ENCODE measurements at regions not wholly inside any gene's neighbourhood (a gene's known extent, or its start where the extent isn't known, plus 50 kb on each side); places are given as distances from the start of the nearest gene placed in this dataset.

DNA sequence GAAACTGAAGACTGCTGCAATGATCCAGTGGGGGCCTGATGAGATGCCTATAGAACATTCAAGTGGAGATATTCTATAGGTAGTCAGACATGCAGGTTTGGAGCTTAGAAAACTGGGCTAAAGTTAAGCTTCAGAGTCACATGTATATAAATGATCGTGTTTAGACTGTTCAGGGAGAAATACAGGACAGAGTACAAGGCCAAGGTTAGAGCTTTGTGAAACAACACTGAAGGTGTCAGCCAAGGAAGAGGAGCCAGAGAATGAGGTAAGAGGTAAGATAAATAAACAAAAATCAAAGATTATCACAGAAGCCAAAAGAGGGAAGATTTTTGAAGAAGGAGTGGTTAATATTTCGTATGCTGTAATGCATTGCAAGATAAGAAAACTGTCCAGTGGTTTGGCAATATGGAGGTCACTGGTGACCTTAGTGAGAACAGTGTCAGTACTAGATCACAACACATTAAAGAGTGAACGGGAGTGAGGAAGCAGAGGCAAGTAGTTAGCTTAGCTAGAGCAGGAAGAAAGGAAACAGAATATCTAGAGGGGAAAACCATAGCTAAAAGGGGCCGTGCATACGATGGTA, 58.0 kb upstream of the KLHL13 start:
- TF ChIP-seq EZH2 (IDR thresholded peaks at IDR 0.05) (no peak), POLR2AphosphoS5 (IDR thresholded peaks at IDR 0.05; ENCODE audit: borderline replicate concordance, low read depth, low read length) (no peak)
